Neural progenitor cell (in vitro differentiated cells): ENCODE measurements at regions not wholly inside any gene's neighbourhood (a gene's known extent, or its start where the extent isn't known, plus 50 kb on each side); places are given as distances from the start of the nearest gene placed in this dataset.

Source experiments
- EZH2 ChIP-seq: fragments of 200-600 bp; sonication (generic); IDR thresholded peaks from 2 replicates; pipeline ENCODE4 v1.6.1; 2017; ENCODE audit warnings: antibody characterized with exemption, mild to moderate bottlenecking, moderate library complexity
- EZH2phosphoT487 ChIP-seq: fragments of 200-600 bp; sonication (generic); IDR thresholded peaks from 2 replicates; pipeline ENCODE4 v1.6.1; 2017; ENCODE audit warnings: antibody characterized with exemption
- TF ChIP-seq, protein P1 (sequence below): fragments of 200-600 bp; sonication (generic); IDR thresholded peaks from 2 replicates; pipeline ENCODE4 v1.5.1; 2017; ENCODE audit warnings: antibody characterized with exemption, mild to moderate bottlenecking

GRCh38 chr2:53475321-53475720 lies 292.3 kb upstream of the CHAC2 start:
- TF ChIP-seq, protein P1, sequence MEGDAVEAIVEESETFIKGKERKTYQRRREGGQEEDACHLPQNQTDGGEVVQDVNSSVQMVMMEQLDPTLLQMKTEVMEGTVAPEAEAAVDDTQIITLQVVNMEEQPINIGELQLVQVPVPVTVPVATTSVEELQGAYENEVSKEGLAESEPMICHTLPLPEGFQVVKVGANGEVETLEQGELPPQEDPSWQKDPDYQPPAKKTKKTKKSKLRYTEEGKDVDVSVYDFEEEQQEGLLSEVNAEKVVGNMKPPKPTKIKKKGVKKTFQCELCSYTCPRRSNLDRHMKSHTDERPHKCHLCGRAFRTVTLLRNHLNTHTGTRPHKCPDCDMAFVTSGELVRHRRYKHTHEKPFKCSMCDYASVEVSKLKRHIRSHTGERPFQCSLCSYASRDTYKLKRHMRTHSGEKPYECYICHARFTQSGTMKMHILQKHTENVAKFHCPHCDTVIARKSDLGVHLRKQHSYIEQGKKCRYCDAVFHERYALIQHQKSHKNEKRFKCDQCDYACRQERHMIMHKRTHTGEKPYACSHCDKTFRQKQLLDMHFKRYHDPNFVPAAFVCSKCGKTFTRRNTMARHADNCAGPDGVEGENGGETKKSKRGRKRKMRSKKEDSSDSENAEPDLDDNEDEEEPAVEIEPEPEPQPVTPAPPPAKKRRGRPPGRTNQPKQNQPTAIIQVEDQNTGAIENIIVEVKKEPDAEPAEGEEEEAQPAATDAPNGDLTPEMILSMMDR, result no peak
- TF ChIP-seq EZH2 (no peak), EZH2phosphoT487 (no peak)
